HepG2 (cell line): ENCODE measurements at regions not wholly inside any gene's neighbourhood (a gene's known extent, or its start where the extent isn't known, plus 50 kb on each side); places are given as distances from the start of the nearest gene placed in this dataset.

Experiments
- ATAC-seq: fragments of 200-7000 bp; cut with Tn5 transposase; 3 replicates; pipeline ENCODE4 v1.9.1; 2020; ENCODE audit warnings: mild to moderate bottlenecking, moderate library complexity
- BruUV-seq: library from RNA; stranded (reverse); fragments of 400-500 nt; replicated peaks from 2 replicates; lab custom pipeline; 2021; lab: Mats Ljungman, UMichigan
- CTCF ChIA-PET: fragments of 300-600 bp; formaldehyde crosslinking; extraction: SDS; loops from one replicate; lab custom pipeline; 2021; ENCODE audit warnings: low total read pairs, inconsistent platforms, low intra/inter-chr PET ratio; lab: Yijun Ruan, JAX
- POLR2A ChIA-PET: fragments of 350-600 bp; sonication (Branson Sonifier 250); formaldehyde crosslinking; loops from one replicate; lab custom pipeline; 2020; ENCODE audit warnings: antibody characterized with exemption, inconsistent platforms; lab: Yijun Ruan, JAX
- DNase-seq: peaks from one replicate; pipeline ENCODE4 v3.0.0-alpha.2; 2015; ENCODE audit warnings: low spot score
- FAIRE-seq: peaks from 3 replicates; lab custom pipeline; 2011; peaks lifted over from hg19 to GRCh38; lab: Jason Lieb, UNC
- H2AFZ ChIP-seq: one replicate; pipeline ENCODE4 v1.6.1; 2011; ENCODE audit warnings: low read length, inconsistent platforms
- H3K27ac ChIP-seq: fragments of 300-600 bp; 3 replicates; pipeline ENCODE4 v1.8.0; 2011; ENCODE audit warnings: mixed run types, mild to moderate bottlenecking, mixed read lengths, low read length, inconsistent platforms; ENCODE audit not compliant: insufficient read depth; ENCODE audit errors: extremely low read length
- H3K27me3 ChIP-seq, 2 experiments: fragments of 200-600 bp in 1 of 2; 2 replicates in 1 of 2; 3 replicates in 1 of 2; pipeline versions ENCODE4 v1.6.0 to v1.8.0; 2011; ENCODE audit warnings: low read length in 2 of 2, mild to moderate bottlenecking in 2 of 2, moderate library complexity in 2 of 2, inconsistent platforms in 1 of 2; ENCODE audit not compliant: insufficient read depth in 2 of 2, control insufficient read depth in 1 of 2
- H3K36me3 ChIP-seq, 2 experiments: fragments of 200-600 bp in 1 of 2; replicated peaks in 1 of 2; 2 replicates in 1 of 2; 3 replicates in 1 of 2; pipeline versions ENCODE4 v1.5.1 to v1.8.0; 2011; ENCODE audit warnings: low read length in 2 of 2, inconsistent platforms in 1 of 2; ENCODE audit not compliant: insufficient read depth in 2 of 2, control insufficient read depth in 1 of 2
- H3K4me1 ChIP-seq: 2 replicates; pipeline ENCODE4 v1.5.1; 2012; ENCODE audit warnings: low read length, inconsistent platforms; ENCODE audit not compliant: insufficient read depth
- H3K4me2 ChIP-seq: 2 replicates; pipeline ENCODE4 v1.6.0; 2011; ENCODE audit warnings: low read depth, low read length, inconsistent platforms
- H3K4me3 ChIP-seq, 3 experiments: fragments of 200-600 bp in 1 of 3; sonication (generic), shearing (Covaris generic) in 1 of 3; replicated peaks in 1 of 3; 2 replicates each; pipeline ENCODE4 v1.5.1; 2011 to 2016; ENCODE audit warnings: low read length in 3 of 3, inconsistent platforms in 2 of 3, low read depth in 2 of 3, mild to moderate bottlenecking in 2 of 3, control low read depth in 1 of 3, mixed read lengths in 1 of 3; ENCODE audit not compliant: insufficient read depth in 1 of 3
- H3K79me2 ChIP-seq: one replicate; pipeline ENCODE4 v1.6.1; 2011; ENCODE audit warnings: low read length, inconsistent platforms; ENCODE audit not compliant: insufficient read depth
- H3K9ac ChIP-seq: 2 replicates; pipeline ENCODE4 v1.6.0; 2011; ENCODE audit warnings: mild to moderate bottlenecking, low read depth, low read length, inconsistent platforms; ENCODE audit not compliant: insufficient read depth
- H3K9me3 ChIP-seq: 2 replicates; pipeline ENCODE4 v1.5.1; 2012; ENCODE audit warnings: mild to moderate bottlenecking, low read length
- H4K20me1 ChIP-seq: 2 replicates; pipeline ENCODE4 v1.6.0; 2011; ENCODE audit warnings: inconsistent platforms, mild to moderate bottlenecking, low read length, moderate library complexity; ENCODE audit not compliant: insufficient read depth
- BRD4 ChIP-seq: sonication (generic); formaldehyde crosslinking; IDR thresholded peaks from 2 replicates; pipeline ENCODE4 v1.4.0; 2020; ENCODE audit warnings: missing genetic modification reagents
- MAZ ChIP-seq, 2 experiments: sonication (generic) in 1 of 2; formaldehyde crosslinking in 1 of 2; IDR thresholded peaks; 2 replicates each; pipeline versions ENCODE4 v1.5.0 to v1.6.1; 2012 to 2020; ENCODE audit warnings: low read depth in 2 of 2, mild to moderate bottlenecking in 2 of 2, borderline replicate concordance in 1 of 2, improper control_type of control experiment in 1 of 2, low read length in 1 of 2, missing genetic modification reagents in 1 of 2, moderate library complexity in 1 of 2
- PITX1 ChIP-seq: sonication (generic); formaldehyde crosslinking; IDR thresholded peaks from 2 replicates; pipeline ENCODE4 v1.5.1; 2020; ENCODE audit warnings: mild to moderate bottlenecking, missing genetic modification reagents
- ZNF3 ChIP-seq: IDR thresholded peaks from 2 replicates; pipeline ENCODE4 v1.7.0; 2017; ENCODE audit warnings: inconsistent platforms
- WGBS: methylation state at CpG from one replicate; pipeline ENCODE4 v1.1.6; 2017; ENCODE audit warnings: low lambda C conversion rate; 5-methylcytosine and 5-hydroxymethylcytosine counted together
- in situ Hi-C: cut with HindIII; loops from 2 replicates; pipeline ENCODE4 v1.10.0; 2017; ENCODE audit warnings: low pct_unique_long_range_greater_than_20kb; ENCODE audit not compliant: extremely low pct_ligation_motif_present
- intact Hi-C: fragments of 100-400 bp; cut with micrococcal nuclease; formaldehyde crosslinking; loops from one replicate; pipeline ENCODE4 v1.10.0; 2022; ENCODE audit not compliant: unreplicated experiment
- TF ChIP-seq, protein P1 (sequence below): sonication (generic); formaldehyde crosslinking; IDR thresholded peaks from 2 replicates; pipeline ENCODE4 v1.5.0; 2020; ENCODE audit warnings: mild to moderate bottlenecking, missing genetic modification reagents
- TF ChIP-seq, protein P2 (sequence below): IDR thresholded peaks from 2 replicates; pipeline ENCODE4 v1.6.1; 2016; ENCODE audit warnings: missing genetic modification reagents, missing compliant biosample characterization
- TF ChIP-seq, protein P3 (sequence below): sonication (generic); formaldehyde crosslinking; IDR thresholded peaks from 2 replicates; pipeline ENCODE4 v1.8.1; 2023; ENCODE audit warnings: mild to moderate bottlenecking, missing genetic modification reagents, borderline replicate concordance
- TF ChIP-seq, protein P4 (sequence below): fragments of 450-650 bp; IDR thresholded peaks from 2 replicates; pipeline ENCODE4 v1.6.1; 2016
- TF ChIP-seq, protein P5 (sequence below): sonication (generic); formaldehyde crosslinking; IDR thresholded peaks from 2 replicates; pipeline ENCODE4 v1.4.0; 2020; ENCODE audit warnings: missing genetic modification reagents
- TF ChIP-seq, protein P6 (sequence below): IDR thresholded peaks from 2 replicates; pipeline ENCODE4 v1.4.0; 2020; ENCODE audit warnings: mild to moderate bottlenecking, missing genetic modification reagents
- TF ChIP-seq, protein P7 (sequence below): fragments of 450-650 bp; IDR thresholded peaks from 2 replicates; pipeline ENCODE4 v1.6.1; 2017; ENCODE audit warnings: mild to moderate bottlenecking

DNA sequence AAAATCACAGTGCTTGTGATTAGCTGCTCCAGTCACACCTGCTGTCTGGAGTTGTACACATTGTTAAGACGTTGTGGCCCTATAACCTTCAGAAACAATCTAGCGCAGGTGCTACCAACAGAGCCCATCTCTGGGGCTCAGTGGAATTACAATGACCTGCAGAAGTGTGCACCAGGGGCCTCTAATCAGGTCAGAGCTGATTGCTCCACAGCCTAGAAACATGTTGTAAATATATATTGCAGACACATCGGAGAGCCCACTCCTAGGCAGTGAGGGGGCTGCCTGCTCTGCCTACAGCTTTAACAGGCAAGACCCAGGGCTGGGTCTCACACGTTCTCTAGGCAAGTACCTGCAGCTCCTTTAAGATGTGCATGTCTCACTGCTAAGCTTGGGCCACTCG lies 302.0 kb downstream of the SIPA1L2 start:
- H3K4me1 ChIP-seq = no peaks in the 10 kb centered on the region
- H2AFZ ChIP-seq = no peak overlapping the region
- no peaks in the 10 kb centered on the region for H4K20me1 ChIP-seq
- ATAC-seq (no peak), DNase-seq (no peak), FAIRE-seq (no peak)
- POLR2A ChIA-PET = no interaction called here
- no peaks in the 10 kb centered on the region for H3K36me3 ChIP-seq
- BruUV-seq = no TSS peak
- H3K27ac ChIP-seq = no peak overlapping the region
- H3K79me2 ChIP-seq = no peaks in the 10 kb centered on the region
- 27% methylated on average over 3 of the region's 5 CpGs for WGBS
- no peak overlapping the region for H3K4me2 ChIP-seq
- CTCF ChIA-PET = no interaction called here
- no peaks in the 10 kb centered on the region for H3K27me3 ChIP-seq
- intact Hi-C loops (no loop called here), in situ Hi-C loops (no loop called here)
- no peak overlapping the region for H3K4me3 ChIP-seq
- H3K9me3 ChIP-seq = no peaks in the 10 kb centered on the region; the same call in 1 of the 2 replicates
- H3K9ac ChIP-seq = no peak overlapping the region
- TF ChIP-seq ZNF3 (CRISPR knock-in tag) (no peak), PITX1 (CRISPR knock-in tag) (no peak), BRD4 (CRISPR knock-in tag) (no peak), MAZ (IDR thresholded peaks at IDR 0.05; ENCODE audit: borderline replicate concordance, low read depth, low read length) (no peak), MAZ (CRISPR knock-in tag; IDR thresholded peaks at IDR 0.05; ENCODE audit: low read depth) (no peak)
- TF ChIP-seq, protein P1, sequence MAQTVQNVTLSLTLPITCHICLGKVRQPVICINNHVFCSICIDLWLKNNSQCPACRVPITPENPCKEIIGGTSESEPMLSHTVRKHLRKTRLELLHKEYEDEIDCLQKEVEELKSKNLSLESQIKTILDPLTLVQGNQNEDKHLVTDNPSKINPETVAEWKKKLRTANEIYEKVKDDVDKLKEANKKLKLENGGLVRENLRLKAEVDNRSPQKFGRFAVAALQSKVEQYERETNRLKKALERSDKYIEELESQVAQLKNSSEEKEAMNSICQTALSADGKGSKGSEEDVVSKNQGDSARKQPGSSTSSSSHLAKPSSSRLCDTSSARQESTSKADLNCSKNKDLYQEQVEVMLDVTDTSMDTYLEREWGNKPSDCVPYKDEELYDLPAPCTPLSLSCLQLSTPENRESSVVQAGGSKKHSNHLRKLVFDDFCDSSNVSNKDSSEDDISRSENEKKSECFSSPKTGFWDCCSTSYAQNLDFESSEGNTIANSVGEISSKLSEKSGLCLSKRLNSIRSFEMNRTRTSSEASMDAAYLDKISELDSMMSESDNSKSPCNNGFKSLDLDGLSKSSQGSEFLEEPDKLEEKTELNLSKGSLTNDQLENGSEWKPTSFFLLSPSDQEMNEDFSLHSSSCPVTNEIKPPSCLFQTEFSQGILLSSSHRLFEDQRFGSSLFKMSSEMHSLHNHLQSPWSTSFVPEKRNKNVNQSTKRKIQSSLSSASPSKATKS (CRISPR knock-in tag) = no peak
- TF ChIP-seq, protein P2, sequence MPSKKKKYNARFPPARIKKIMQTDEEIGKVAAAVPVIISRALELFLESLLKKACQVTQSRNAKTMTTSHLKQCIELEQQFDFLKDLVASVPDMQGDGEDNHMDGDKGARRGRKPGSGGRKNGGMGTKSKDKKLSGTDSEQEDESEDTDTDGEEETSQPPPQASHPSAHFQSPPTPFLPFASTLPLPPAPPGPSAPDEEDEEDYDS (CRISPR knock-in tag) = no peak
- TF ChIP-seq, protein P3, sequence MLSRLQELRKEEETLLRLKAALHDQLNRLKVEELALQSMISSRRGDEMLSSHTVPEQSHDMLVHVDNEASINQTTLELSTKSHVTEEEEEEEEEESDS (CRISPR knock-in tag) = no peak
- TF ChIP-seq, protein P4, sequence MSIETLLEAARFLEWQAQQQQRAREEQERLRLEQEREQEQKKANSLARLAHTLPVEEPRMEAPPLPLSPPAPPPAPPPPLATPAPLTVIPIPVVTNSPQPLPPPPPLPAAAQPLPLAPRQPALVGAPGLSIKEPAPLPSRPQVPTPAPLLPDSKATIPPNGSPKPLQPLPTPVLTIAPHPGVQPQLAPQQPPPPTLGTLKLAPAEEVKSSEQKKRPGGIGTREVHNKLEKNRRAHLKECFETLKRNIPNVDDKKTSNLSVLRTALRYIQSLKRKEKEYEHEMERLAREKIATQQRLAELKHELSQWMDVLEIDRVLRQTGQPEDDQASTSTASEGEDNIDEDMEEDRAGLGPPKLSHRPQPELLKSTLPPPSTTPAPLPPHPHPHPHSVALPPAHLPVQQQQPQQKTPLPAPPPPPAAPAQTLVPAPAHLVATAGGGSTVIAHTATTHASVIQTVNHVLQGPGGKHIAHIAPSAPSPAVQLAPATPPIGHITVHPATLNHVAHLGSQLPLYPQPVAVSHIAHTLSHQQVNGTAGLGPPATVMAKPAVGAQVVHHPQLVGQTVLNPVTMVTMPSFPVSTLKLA = no peak
- TF ChIP-seq, protein P5, sequence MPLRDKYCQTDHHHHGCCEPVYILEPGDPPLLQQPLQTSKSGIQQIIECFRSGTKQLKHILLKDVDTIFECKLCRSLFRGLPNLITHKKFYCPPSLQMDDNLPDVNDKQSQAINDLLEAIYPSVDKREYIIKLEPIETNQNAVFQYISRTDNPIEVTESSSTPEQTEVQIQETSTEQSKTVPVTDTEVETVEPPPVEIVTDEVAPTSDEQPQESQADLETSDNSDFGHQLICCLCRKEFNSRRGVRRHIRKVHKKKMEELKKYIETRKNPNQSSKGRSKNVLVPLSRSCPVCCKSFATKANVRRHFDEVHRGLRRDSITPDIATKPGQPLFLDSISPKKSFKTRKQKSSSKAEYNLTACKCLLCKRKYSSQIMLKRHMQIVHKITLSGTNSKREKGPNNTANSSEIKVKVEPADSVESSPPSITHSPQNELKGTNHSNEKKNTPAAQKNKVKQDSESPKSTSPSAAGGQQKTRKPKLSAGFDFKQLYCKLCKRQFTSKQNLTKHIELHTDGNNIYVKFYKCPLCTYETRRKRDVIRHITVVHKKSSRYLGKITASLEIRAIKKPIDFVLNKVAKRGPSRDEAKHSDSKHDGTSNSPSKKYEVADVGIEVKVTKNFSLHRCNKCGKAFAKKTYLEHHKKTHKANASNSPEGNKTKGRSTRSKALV (CRISPR knock-in tag) = no peak
- TF ChIP-seq, protein P6, sequence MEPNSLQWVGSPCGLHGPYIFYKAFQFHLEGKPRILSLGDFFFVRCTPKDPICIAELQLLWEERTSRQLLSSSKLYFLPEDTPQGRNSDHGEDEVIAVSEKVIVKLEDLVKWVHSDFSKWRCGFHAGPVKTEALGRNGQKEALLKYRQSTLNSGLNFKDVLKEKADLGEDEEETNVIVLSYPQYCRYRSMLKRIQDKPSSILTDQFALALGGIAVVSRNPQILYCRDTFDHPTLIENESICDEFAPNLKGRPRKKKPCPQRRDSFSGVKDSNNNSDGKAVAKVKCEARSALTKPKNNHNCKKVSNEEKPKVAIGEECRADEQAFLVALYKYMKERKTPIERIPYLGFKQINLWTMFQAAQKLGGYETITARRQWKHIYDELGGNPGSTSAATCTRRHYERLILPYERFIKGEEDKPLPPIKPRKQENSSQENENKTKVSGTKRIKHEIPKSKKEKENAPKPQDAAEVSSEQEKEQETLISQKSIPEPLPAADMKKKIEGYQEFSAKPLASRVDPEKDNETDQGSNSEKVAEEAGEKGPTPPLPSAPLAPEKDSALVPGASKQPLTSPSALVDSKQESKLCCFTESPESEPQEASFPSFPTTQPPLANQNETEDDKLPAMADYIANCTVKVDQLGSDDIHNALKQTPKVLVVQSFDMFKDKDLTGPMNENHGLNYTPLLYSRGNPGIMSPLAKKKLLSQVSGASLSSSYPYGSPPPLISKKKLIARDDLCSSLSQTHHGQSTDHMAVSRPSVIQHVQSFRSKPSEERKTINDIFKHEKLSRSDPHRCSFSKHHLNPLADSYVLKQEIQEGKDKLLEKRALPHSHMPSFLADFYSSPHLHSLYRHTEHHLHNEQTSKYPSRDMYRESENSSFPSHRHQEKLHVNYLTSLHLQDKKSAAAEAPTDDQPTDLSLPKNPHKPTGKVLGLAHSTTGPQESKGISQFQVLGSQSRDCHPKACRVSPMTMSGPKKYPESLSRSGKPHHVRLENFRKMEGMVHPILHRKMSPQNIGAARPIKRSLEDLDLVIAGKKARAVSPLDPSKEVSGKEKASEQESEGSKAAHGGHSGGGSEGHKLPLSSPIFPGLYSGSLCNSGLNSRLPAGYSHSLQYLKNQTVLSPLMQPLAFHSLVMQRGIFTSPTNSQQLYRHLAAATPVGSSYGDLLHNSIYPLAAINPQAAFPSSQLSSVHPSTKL (CRISPR knock-in tag) = no peak
- TF ChIP-seq, protein P7, sequence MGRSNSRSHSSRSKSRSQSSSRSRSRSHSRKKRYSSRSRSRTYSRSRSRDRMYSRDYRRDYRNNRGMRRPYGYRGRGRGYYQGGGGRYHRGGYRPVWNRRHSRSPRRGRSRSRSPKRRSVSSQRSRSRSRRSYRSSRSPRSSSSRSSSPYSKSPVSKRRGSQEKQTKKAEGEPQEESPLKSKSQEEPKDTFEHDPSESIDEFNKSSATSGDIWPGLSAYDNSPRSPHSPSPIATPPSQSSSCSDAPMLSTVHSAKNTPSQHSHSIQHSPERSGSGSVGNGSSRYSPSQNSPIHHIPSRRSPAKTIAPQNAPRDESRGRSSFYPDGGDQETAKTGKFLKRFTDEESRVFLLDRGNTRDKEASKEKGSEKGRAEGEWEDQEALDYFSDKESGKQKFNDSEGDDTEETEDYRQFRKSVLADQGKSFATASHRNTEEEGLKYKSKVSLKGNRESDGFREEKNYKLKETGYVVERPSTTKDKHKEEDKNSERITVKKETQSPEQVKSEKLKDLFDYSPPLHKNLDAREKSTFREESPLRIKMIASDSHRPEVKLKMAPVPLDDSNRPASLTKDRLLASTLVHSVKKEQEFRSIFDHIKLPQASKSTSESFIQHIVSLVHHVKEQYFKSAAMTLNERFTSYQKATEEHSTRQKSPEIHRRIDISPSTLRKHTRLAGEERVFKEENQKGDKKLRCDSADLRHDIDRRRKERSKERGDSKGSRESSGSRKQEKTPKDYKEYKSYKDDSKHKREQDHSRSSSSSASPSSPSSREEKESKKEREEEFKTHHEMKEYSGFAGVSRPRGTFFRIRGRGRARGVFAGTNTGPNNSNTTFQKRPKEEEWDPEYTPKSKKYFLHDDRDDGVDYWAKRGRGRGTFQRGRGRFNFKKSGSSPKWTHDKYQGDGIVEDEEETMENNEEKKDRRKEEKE = no peak
